PC-3 (cell line): ENCODE measurements at regions not wholly inside any gene's neighbourhood (a gene's known extent, or its start where the extent isn't known, plus 50 kb on each side); places are given as distances from the start of the nearest gene placed in this dataset.

Experiments used
- ATAC-seq: fragments of 200-7000 bp; cut with Tn5 transposase; 2 replicates; pipeline ENCODE4 v1.9.1; 2020; ENCODE audit warnings: mild to moderate bottlenecking, moderate library complexity
- BruUV-seq: library from RNA; stranded (reverse); fragments of 400-500 nt; replicated peaks from 2 replicates; lab custom pipeline; 2021; lab: Mats Ljungman, UMichigan
- CTCF ChIA-PET: fragments of 300-600 bp; sonication (Branson Sonifier 250); formaldehyde crosslinking; loops from one replicate; lab custom pipeline; 2022; ENCODE audit warnings: antibody characterized with exemption; lab: Charles Lee
- POLR2A ChIA-PET: fragments of 300-600 bp; sonication (Branson Sonifier 250); formaldehyde crosslinking; loops from one replicate; lab custom pipeline; 2022; ENCODE audit warnings: antibody characterized with exemption; ENCODE audit not compliant: unreplicated experiment; lab: Charles Lee
- DNase-seq: peaks from one replicate; pipeline ENCODE4 v3.0.0-alpha.2; 2015
- H2AFZ ChIP-seq: fragments of 300-600 bp; sonication (generic); 2 replicates; pipeline ENCODE4 v1.6.0; 2016; ENCODE audit warnings: antibody characterized with exemption, low read length
- H3F3A ChIP-seq: fragments of 300-600 bp; sonication (generic); one replicate; pipeline ENCODE4 v1.6.0; 2017; ENCODE audit warnings: antibody characterized with exemption, low read length, control low read depth, mild to moderate bottlenecking; ENCODE audit not compliant: unreplicated experiment
- H3K27ac ChIP-seq: fragments of 300-600 bp; sonication (generic); 2 replicates; pipeline ENCODE4 v1.5.1; 2016; ENCODE audit warnings: mild to moderate bottlenecking, low read length
- H3K27me3 ChIP-seq: fragments of 300-600 bp; sonication (generic); 2 replicates; pipeline ENCODE4 v1.6.1; 2016; ENCODE audit warnings: low read length, mixed read lengths
- H3K36me3 ChIP-seq: fragments of 300-600 bp; sonication (generic); 2 replicates; pipeline ENCODE4 v1.6.1; 2016; ENCODE audit warnings: low read depth, mixed run types, low read length, mixed read lengths
- H3K4me1 ChIP-seq: fragments of 300-600 bp; sonication (generic); 2 replicates; pipeline ENCODE4 v1.5.1; 2016; ENCODE audit warnings: low read length; ENCODE audit not compliant: insufficient read depth
- H3K4me2 ChIP-seq: fragments of 300-600 bp; sonication (generic); 2 replicates; pipeline ENCODE4 v1.6.0; 2016; ENCODE audit warnings: low read length
- H3K4me3 ChIP-seq: fragments of 300-600 bp; sonication (generic); 2 replicates; pipeline ENCODE4 v1.5.1; 2016; ENCODE audit warnings: mild to moderate bottlenecking, low read length, mixed read lengths
- H3K79me2 ChIP-seq: fragments of 300-600 bp; sonication (generic); 2 replicates; pipeline ENCODE4 v1.6.1; 2017; ENCODE audit warnings: low read length, mixed read lengths
- H3K9ac ChIP-seq: fragments of 300-600 bp; sonication (generic); 2 replicates; pipeline ENCODE4 v1.6.0; 2016; ENCODE audit warnings: mild to moderate bottlenecking, low read length
- H3K9me2 ChIP-seq: fragments of 300-600 bp; sonication (generic); replicated peaks from 2 replicates; pipeline ENCODE4 v1.6.1; 2016; ENCODE audit warnings: mixed run types, low read length, mixed read lengths
- H3K9me3 ChIP-seq: fragments of 300-600 bp; sonication (generic); 2 replicates; pipeline ENCODE4 v1.6.1; 2016; ENCODE audit warnings: low read length, mixed read lengths
- H4K20me1 ChIP-seq: fragments of 300-600 bp; sonication (generic); 2 replicates; pipeline ENCODE4 v1.6.1; 2016; ENCODE audit warnings: low read length, mixed read lengths
- EZH2 ChIP-seq: fragments of 300-600 bp; sonication (generic); IDR thresholded peaks from one replicate; pipeline ENCODE4 v1.6.1; 2017; ENCODE audit warnings: antibody characterized with exemption, mild to moderate bottlenecking, low read length; ENCODE audit not compliant: unreplicated experiment
- EZH2phosphoT487 ChIP-seq: fragments of 300-600 bp; sonication (generic); IDR thresholded peaks from 2 replicates; pipeline ENCODE4 v1.6.1; 2018; ENCODE audit warnings: mild to moderate bottlenecking, antibody characterized with exemption, low read length, borderline replicate concordance
- intact Hi-C: fragments of 100-400 bp; cut with micrococcal nuclease; formaldehyde crosslinking; loops from 2 replicates; pipeline ENCODE4 v1.9.0; 2023
- TF ChIP-seq, protein P1 (sequence below): fragments of 300-600 bp; sonication (generic); conservative IDR thresholded peaks from 2 replicates; pipeline ENCODE4 v1.5.1; 2017; ENCODE audit warnings: antibody characterized with exemption, low read depth, mild to moderate bottlenecking, low read length

DNA sequence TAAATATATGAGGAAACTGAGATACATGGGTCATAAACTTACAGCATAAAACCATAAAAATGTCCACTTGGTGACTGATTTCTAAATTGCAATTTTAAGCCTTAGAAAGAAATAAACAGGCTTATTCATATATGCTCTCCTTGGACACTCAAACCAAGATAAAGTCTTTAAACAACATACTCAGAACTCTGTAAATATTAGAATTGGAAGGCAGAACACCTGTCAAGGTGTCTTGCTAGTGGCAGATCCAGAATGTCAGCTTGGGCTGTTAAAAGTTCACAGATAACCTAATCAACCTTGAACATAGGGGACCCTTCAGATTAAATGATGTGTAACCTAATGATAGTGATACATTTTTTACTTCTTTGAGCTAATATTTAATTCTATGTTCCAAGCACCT is 208.1 kb upstream of the ARSJ start:
- ATAC-seq (no peak), DNase-seq (no peak)
- no TSS peak for BruUV-seq
- ChIA-PET POLR2A (no interaction called here), CTCF (no interaction called here)
- Histone ChIP-seq H3K9me2 (no peaks in the 10 kb centered on the region), H4K20me1 (no peaks in the 10 kb centered on the region), H3K9ac (no peak overlapping the region), H3K36me3 (no peaks in the 10 kb centered on the region), H3K9me3 (no peaks in the 10 kb centered on the region), H2AFZ (no peak overlapping the region), H3K79me2 (no peaks in the 10 kb centered on the region), H3K4me3 (no peak overlapping the region), H3K27me3 (no peaks in the 10 kb centered on the region), H3K4me2 (no peak overlapping the region), H3K4me1 (no peaks in the 10 kb centered on the region), H3F3A (no peaks in the 10 kb centered on the region), H3K27ac (no peak overlapping the region)
- intact Hi-C loops, result no loop called here
- TF ChIP-seq EZH2 (no peak), EZH2phosphoT487 (no peak)
- TF ChIP-seq, protein P1, sequence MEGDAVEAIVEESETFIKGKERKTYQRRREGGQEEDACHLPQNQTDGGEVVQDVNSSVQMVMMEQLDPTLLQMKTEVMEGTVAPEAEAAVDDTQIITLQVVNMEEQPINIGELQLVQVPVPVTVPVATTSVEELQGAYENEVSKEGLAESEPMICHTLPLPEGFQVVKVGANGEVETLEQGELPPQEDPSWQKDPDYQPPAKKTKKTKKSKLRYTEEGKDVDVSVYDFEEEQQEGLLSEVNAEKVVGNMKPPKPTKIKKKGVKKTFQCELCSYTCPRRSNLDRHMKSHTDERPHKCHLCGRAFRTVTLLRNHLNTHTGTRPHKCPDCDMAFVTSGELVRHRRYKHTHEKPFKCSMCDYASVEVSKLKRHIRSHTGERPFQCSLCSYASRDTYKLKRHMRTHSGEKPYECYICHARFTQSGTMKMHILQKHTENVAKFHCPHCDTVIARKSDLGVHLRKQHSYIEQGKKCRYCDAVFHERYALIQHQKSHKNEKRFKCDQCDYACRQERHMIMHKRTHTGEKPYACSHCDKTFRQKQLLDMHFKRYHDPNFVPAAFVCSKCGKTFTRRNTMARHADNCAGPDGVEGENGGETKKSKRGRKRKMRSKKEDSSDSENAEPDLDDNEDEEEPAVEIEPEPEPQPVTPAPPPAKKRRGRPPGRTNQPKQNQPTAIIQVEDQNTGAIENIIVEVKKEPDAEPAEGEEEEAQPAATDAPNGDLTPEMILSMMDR, result no peak

DNA sequence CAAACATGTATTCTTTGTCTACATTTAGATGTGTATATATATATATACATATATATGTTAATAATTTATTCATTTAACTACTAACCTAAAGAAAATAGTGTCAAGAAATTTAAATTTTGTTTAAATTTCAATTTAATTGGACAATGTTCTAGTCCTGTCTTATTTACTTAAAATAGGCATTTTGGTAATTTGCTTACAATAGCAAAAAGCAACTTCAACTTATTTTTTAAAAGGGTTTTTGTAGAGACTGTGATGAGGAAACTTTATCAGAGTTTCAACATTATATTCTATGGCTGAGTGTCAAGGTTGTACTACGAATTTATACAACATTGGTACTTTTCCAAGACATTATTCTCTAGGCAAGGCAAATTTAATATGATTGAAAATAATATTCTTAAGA is 212.0 kb upstream of the ARSJ start:
- no TSS peak for BruUV-seq
- H4K20me1 ChIP-seq, result no peaks in the 10 kb centered on the region
- no peak overlapping the region for H3K27ac ChIP-seq
- no peaks in the 10 kb centered on the region for H3K27me3 ChIP-seq
- intact Hi-C loops, result no loop called here
- no peak for DNase-seq
- no peak for TF ChIP-seq EZH2
- TF ChIP-seq, protein P1, result no peak
- TF ChIP-seq EZH2phosphoT487, result no peak
- no peaks in the 10 kb centered on the region for H3K36me3 ChIP-seq
- no peak for ATAC-seq
- no peak overlapping the region for H3K4me2 ChIP-seq
- no peaks in the 10 kb centered on the region for H3K79me2 ChIP-seq
- no peaks in the 10 kb centered on the region for H3F3A ChIP-seq
- H3K9me2 ChIP-seq, result no peaks in the 10 kb centered on the region
- no peaks in the 10 kb centered on the region for H3K9me3 ChIP-seq
- no peak overlapping the region for H3K4me3 ChIP-seq
- CTCF ChIA-PET, result no interaction called here
- H3K9ac ChIP-seq, result no peak overlapping the region
- POLR2A ChIA-PET, result no interaction called here
- no peaks in the 10 kb centered on the region for H3K4me1 ChIP-seq
- no peak overlapping the region for H2AFZ ChIP-seq

DNA sequence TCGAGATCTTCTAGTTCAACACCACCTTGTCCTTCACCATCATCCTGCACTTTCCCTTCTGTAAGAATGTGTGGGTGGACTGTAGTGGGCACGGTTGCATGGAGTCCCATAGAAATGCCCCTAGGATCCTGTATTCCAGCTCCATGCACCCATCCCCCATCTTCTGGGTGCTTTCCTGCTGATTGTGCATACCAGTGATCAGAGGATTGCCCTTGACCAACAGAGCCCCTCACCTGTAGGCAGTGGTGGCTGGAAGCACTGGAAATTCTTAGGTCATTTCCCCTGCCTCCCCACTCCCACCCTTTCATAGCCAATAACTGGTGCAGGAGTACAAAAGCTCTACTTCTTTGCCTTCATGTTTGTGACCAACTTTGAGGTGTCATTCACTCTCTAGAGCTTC is 213.4 kb upstream of the ARSJ start:
- no peak overlapping the region for H3K9ac ChIP-seq
- H3F3A ChIP-seq, result no peaks in the 10 kb centered on the region
- CTCF ChIA-PET, result no interaction called here
- no peak overlapping the region for H3K4me3 ChIP-seq
- H3K9me3 ChIP-seq, result no peaks in the 10 kb centered on the region
- no peak overlapping the region for H2AFZ ChIP-seq
- H3K79me2 ChIP-seq, result no peaks in the 10 kb centered on the region
- no peak for ATAC-seq
- BruUV-seq, result no TSS peak
- no peaks in the 10 kb centered on the region for H3K9me2 ChIP-seq
- no peaks in the 10 kb centered on the region for H3K36me3 ChIP-seq
- DNase-seq, result no peak
- H4K20me1 ChIP-seq, result no peaks in the 10 kb centered on the region
- POLR2A ChIA-PET, result no interaction called here
- no peak overlapping the region for H3K4me2 ChIP-seq
- H3K27me3 ChIP-seq, result no peaks in the 10 kb centered on the region
- intact Hi-C loops, result no loop called here
- no peak overlapping the region for H3K27ac ChIP-seq
- H3K4me1 ChIP-seq, result no peaks in the 10 kb centered on the region
- no peak for TF ChIP-seq EZH2phosphoT487
- TF ChIP-seq, protein P1, result no peak
- no peak for TF ChIP-seq EZH2
